SU-DHL-6 (cell line): ENCODE measurements at regions not wholly inside any gene's neighbourhood (a gene's known extent, or its start where the extent isn't known, plus 50 kb on each side); places are given as distances from the start of the nearest gene placed in this dataset.
"Not testable (repeated sequence)": the region's sequence is repeated elsewhere in the genome, so short reads cannot be mapped to it uniquely, and the experiment has no call there.

Experiments
- H2AFZ ChIP-seq: fragments of 200-600 bp; sonication (generic); 2 replicates; pipeline ENCODE4 v1.6.1; 2014; ENCODE audit warnings: low read depth, mild to moderate bottlenecking, moderate library complexity, mixed read lengths, antibody characterized with exemption, low read length; ENCODE audit not compliant: severe bottlenecking
- H3F3A ChIP-seq: fragments of 200-600 bp; shearing (Covaris generic); 2 replicates; pipeline ENCODE4 v1.6.0; 2016; ENCODE audit warnings: antibody characterized with exemption, mild to moderate bottlenecking; ENCODE audit not compliant: insufficient read depth
- H3K27ac ChIP-seq: fragments of 200-600 bp; sonication (generic); 2 replicates; pipeline ENCODE4 v1.5.1; 2016; ENCODE audit warnings: low read depth, mild to moderate bottlenecking, low read length, moderate library complexity, mixed read lengths
- H3K27me3 ChIP-seq: fragments of 200-600 bp; sonication (generic), shearing (Covaris generic); 2 replicates; pipeline ENCODE4 v1.6.0; 2014; ENCODE audit warnings: mild to moderate bottlenecking, low read length
- H3K36me3 ChIP-seq: fragments of 200-600 bp; sonication (generic); 2 replicates; pipeline ENCODE4 v1.6.1; 2014; ENCODE audit warnings: mild to moderate bottlenecking, low read length, mixed read lengths
- H3K4me2 ChIP-seq: fragments of 300-600, 200-600 bp; shearing (Covaris generic), sonication (generic); 2 replicates; pipeline ENCODE4 v1.6.0; 2014; ENCODE audit warnings: low read length, low read depth, mild to moderate bottlenecking; ENCODE audit not compliant: poor library complexity, severe bottlenecking
- H3K4me3 ChIP-seq: fragments of 200-600 bp; sonication (generic); 2 replicates; pipeline ENCODE4 v1.5.1; 2014; ENCODE audit warnings: antibody characterized with exemption, low read length, mild to moderate bottlenecking, mixed read lengths; ENCODE audit not compliant: insufficient read depth, poor library complexity, severe bottlenecking
- H3K79me2 ChIP-seq: fragments of 200-600 bp; sonication (generic); 2 replicates; pipeline ENCODE4 v1.6.1; 2014; ENCODE audit warnings: mild to moderate bottlenecking, low read length, moderate library complexity; ENCODE audit not compliant: insufficient read depth
- H3K9ac ChIP-seq: fragments of 200-600 bp; sonication (generic); 2 replicates; pipeline ENCODE4 v1.7.0; 2014; ENCODE audit warnings: mild to moderate bottlenecking, low read length
- H3K9me2 ChIP-seq: fragments of 200-600 bp; sonication (generic); replicated peaks from 2 replicates; pipeline ENCODE4 v1.6.1; 2014; ENCODE audit warnings: low read length; ENCODE audit not compliant: insufficient read depth
- H3K9me3 ChIP-seq: fragments of 200-600 bp; sonication (generic); 2 replicates; pipeline ENCODE4 v1.6.1; 2014; ENCODE audit warnings: low read length, mixed read lengths; ENCODE audit not compliant: insufficient read depth
- H4K20me1 ChIP-seq: fragments of 200-600 bp; sonication (generic); 2 replicates; pipeline ENCODE4 v1.6.1; 2014; ENCODE audit warnings: low read depth, mild to moderate bottlenecking, antibody characterized with exemption, low read length, moderate library complexity, mixed read lengths
- EZH2phosphoT487 ChIP-seq: fragments of 200-600 bp; sonication (generic), shearing (Covaris generic); conservative IDR thresholded peaks from 2 replicates; pipeline ENCODE4 v1.6.1; 2018; ENCODE audit warnings: mild to moderate bottlenecking, antibody characterized with exemption, low read length, moderate library complexity, mixed read lengths
- TF ChIP-seq, protein P1 (sequence below): fragments of 200-600 bp; sonication (generic); IDR thresholded peaks from one replicate; pipeline ENCODE4 v1.5.1; 2017; ENCODE audit warnings: antibody characterized with exemption, mild to moderate bottlenecking, low read length, moderate library complexity; ENCODE audit not compliant: insufficient read depth, poor library complexity, severe bottlenecking

GRCh38 chr9:110021891-110022290, 186.1 kb downstream of the C9orf152 start:
- no peak overlapping the region for H3K9ac ChIP-seq
- no peaks in the 10 kb centered on the region for H4K20me1 ChIP-seq
- H3K4me2 ChIP-seq, result no peak overlapping the region
- no peaks in the 10 kb centered on the region for H3K36me3 ChIP-seq
- no peaks in the 10 kb centered on the region for H3K9me2 ChIP-seq
- H3K27ac ChIP-seq, result no peak overlapping the region
- no peaks in the 10 kb centered on the region for H3K27me3 ChIP-seq
- no peaks in the 10 kb centered on the region for H3K79me2 ChIP-seq
- H2AFZ ChIP-seq, result no peak overlapping the region
- peaks cover 3% of the 10 kb centered on the region; the same call in 1 of the 2 replicates for H3F3A ChIP-seq
- H3K9me3 ChIP-seq, result no peaks in the 10 kb centered on the region
- H3K4me3 ChIP-seq, result no peak overlapping the region
- TF ChIP-seq, protein P1, sequence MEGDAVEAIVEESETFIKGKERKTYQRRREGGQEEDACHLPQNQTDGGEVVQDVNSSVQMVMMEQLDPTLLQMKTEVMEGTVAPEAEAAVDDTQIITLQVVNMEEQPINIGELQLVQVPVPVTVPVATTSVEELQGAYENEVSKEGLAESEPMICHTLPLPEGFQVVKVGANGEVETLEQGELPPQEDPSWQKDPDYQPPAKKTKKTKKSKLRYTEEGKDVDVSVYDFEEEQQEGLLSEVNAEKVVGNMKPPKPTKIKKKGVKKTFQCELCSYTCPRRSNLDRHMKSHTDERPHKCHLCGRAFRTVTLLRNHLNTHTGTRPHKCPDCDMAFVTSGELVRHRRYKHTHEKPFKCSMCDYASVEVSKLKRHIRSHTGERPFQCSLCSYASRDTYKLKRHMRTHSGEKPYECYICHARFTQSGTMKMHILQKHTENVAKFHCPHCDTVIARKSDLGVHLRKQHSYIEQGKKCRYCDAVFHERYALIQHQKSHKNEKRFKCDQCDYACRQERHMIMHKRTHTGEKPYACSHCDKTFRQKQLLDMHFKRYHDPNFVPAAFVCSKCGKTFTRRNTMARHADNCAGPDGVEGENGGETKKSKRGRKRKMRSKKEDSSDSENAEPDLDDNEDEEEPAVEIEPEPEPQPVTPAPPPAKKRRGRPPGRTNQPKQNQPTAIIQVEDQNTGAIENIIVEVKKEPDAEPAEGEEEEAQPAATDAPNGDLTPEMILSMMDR, result no peak
- TF ChIP-seq EZH2phosphoT487, result no peak

- H2AFZ ChIP-seq, H4K20me1 ChIP-seq, H3K9me3 ChIP-seq, H3K27ac ChIP-seq, H3F3A ChIP-seq, H3K9ac ChIP-seq, H3K79me2 ChIP-seq, H3K27me3 ChIP-seq, H3K4me3 ChIP-seq, H3K9me2 ChIP-seq, H3K36me3 ChIP-seq, H3K4me2 ChIP-seq: not testable (repeated sequence)
Observed at GRCh38 chr9:110023221-110023620, 184.7 kb downstream of the C9orf152 start.

GRCh38 chr9:110025551-110026170, 182.3 kb downstream of the C9orf152 start:
- Histone ChIP-seq H3K9ac (no peak overlapping the region), H3K79me2 (no peaks in the 10 kb centered on the region), H3K27me3 (no peaks in the 10 kb centered on the region), H4K20me1 (no peaks in the 10 kb centered on the region), H3K9me2 (no peaks in the 10 kb centered on the region), H3K9me3 (no peaks in the 10 kb centered on the region), H3K4me2 (no peak overlapping the region), H3K4me3 (no peak overlapping the region), H3K27ac (no peak overlapping the region), H3F3A (peaks cover 3% of the 10 kb centered on the region; the same call in 1 of the 2 replicates), H2AFZ (no peak overlapping the region), H3K36me3 (no peaks in the 10 kb centered on the region)
- no peak for TF ChIP-seq EZH2phosphoT487
- TF ChIP-seq, protein P1, result no peak

GRCh38 chr9:110027671-110028081, 180.3 kb downstream of the C9orf152 start:
- Histone ChIP-seq H3K36me3 (no peaks in the 10 kb centered on the region), H3K4me3 (no peak overlapping the region), H3K9me3 (no peaks in the 10 kb centered on the region), H3K27ac (no peak overlapping the region), H3K9me2 (no peaks in the 10 kb centered on the region), H2AFZ (no peak overlapping the region), H3F3A (no peaks in the 10 kb centered on the region), H3K4me2 (no peak overlapping the region), H3K79me2 (no peaks in the 10 kb centered on the region), H3K9ac (no peak overlapping the region), H4K20me1 (no peaks in the 10 kb centered on the region), H3K27me3 (no peaks in the 10 kb centered on the region)
- TF ChIP-seq EZH2phosphoT487, result no peak
- TF ChIP-seq, protein P1, result no peak
